ENCODE measurements at regions not wholly inside any gene's neighbourhood (a gene's known extent, or its start where the extent isn't known, plus 50 kb on each side); places are given as distances from the start of the nearest gene placed in this dataset.

DNA sequence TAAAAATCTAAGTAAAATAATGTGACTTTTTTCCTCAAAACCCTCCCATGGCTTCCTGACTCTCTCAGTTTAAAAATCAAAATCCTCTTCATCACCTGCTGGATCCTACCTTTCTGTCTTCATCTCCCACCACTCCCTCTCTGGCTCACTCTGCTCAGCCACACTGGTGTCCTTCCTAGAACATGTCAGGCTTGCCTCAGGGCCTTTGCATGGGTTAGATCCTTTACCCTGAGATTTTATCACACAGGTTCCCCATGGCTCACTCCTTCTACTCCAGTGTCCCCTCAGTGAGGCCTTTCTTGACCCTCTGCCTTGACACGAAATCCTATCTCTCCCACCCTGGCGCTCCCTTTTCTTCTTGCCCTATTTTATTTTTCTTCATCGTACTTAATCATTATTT lies 141.8 kb downstream of the RPL22L1 start:
- FAIRE-seq, result no peak

DNA sequence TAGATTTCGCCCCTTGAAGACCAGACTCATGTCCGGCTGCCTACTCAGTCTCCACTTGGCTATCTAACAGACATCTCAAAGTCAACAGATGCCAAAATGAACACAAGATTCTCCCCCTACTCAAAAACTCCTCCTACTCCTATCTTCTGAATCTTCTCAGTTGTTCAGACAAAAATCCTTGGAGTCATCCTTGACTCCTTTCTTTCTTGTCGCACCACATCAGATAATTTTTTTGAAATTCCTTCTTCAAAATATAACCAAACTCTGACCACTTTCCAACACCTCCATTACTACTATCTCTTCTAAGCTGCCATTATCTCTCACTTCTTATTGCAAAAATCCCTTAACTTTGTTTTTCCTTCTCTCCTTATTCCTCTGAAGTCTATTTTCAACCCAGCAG lies 141.9 kb upstream of the SLC7A14 start:
- FAIRE-seq, result no peak

DNA sequence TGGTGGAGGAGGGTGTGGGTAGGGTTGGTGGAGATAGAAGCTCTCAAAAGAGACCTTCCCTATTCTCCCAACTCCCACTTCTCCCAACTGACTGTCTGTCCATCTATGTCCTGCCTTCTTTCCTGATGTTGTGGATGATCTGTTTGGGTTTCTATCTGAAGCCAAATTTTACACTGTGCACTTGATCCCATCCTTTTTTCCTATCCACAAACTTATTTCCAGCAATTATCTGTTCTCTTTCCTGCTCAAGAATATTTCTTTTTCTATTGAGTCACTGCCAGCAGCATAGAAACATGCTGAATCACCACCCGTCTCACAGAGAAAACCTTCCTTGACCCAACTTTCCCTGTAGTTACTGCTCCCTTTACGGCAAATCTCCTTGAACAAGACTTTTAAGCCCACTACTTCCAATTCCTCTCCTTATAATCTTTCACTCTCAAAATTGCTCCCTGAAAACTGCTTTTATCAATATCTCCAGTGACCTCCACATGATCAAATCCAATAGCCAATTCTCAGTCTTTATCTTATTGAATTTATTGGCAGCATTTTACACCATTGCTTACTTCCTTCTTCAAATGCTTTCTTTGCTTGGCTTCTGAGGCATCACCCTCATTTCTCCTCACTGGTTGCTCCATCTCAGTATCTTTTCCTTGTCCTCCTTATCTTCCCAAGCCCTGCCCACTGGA lies 141.2 kb upstream of the SLC7A14 start:
- FAIRE-seq, result no peak

DNA sequence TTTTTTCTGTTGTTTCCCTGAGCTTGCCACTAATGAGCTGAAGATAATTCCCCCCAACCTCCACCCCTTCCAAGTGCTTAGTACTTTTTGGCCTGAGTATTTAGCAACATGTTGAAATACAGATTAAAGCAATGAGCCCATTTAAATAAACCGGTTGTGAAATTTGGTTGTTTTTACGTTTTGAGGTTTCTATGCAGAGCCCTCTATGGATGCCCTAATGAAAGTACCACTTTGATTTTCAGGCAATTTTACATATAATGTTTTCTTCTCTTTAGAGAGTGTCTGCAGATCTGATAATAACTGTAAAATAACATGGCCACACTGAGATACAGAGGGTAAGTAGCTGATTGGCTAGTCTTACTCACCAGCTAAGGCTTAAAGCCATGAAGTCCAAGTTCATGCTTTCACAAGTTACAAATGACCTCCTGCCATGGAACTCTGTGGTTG lies 139.4 kb upstream of the SLC7A14 start:
- FAIRE-seq, result no peak

DNA sequence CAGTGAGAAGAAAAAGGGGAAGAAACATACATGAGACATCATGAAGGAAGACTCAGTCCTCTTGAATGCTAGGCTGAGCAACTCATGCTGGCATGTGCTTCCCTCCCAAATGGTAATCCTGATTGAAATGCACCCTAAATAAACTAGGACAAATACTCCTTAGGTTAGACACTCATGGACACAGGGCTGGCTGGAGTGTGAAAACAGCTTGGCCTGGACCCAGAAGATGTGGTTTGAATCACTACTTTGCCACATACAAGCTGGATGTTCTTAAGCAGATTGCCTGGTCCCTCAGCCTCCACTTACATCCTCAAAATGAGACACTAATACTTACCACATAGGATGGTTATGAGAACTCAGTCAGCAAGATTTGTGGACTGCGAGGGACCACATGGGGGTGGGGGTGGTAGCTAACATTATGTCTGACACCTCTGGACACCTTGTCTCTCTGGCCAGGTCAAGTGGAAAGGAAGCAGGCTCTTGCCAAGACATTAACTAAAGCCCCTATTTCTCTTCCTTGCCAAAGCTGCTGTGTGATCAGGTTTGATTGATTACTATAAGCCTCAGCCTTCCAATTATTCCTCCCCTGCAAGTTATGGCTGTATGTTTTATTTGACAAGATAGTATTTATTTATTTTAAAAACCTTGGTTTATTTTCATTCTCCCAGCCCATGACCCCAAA lies 138.9 kb upstream of the SLC7A14 start:
- no peak for FAIRE-seq

DNA sequence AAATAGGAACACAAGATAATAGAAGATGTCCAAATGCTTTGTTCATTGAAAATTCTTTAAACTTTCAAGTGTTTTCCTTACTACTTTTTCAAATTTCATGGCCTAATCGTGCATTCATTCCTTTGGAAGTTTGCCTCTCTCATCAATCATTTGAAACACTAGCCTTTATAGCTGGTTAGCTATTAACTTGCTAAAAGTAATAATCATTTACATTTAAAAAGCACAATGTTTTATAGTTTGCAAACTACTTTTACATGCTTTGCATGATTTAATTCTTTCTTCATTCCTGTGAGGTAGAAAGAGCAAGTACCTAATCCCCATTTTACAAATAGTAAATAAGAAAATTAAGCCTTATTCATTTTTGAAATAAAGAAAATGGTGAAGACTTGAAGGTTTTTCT lies 137.4 kb upstream of the SLC7A14 start:
- FAIRE-seq, result no peak

DNA sequence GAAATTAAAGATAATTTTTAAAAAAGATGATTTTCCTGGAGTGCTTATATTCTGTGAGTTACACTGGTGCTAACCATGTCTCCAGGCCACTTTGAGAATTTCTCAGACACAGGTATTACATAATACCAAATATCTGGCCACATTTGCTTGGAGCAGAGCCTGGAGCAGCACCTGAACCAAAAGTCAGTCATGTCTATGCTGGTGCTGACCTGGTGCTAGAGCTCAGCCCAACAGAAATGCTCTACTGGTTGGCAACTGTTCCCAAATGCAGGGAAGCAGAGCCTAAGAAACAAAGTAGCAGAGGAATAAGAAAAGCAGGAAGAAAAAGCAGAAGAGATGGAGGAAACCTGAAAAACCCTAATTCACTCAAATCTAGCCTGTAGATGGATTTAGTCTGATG lies 135.7 kb upstream of the SLC7A14 start:
- FAIRE-seq, result no peak

DNA sequence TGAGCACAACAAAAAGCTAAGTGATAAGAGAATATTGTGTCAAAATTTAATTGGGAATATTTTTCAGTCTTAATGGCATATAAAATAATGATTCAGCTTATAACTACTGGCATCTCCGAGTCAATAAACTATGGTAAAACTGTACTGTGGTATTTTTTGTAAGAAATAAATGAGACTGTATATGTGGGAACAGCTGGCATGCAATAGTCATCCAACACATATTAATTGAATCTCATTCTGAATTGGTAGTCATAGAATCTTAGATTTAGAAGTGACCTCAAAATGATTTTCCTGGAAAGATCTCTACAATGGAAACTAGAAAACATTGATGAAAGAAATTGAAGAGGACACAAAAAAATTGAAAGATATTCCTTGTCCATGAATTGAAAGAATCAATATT lies 133.4 kb upstream of the SLC7A14 start:
- FAIRE-seq, result no peak

DNA sequence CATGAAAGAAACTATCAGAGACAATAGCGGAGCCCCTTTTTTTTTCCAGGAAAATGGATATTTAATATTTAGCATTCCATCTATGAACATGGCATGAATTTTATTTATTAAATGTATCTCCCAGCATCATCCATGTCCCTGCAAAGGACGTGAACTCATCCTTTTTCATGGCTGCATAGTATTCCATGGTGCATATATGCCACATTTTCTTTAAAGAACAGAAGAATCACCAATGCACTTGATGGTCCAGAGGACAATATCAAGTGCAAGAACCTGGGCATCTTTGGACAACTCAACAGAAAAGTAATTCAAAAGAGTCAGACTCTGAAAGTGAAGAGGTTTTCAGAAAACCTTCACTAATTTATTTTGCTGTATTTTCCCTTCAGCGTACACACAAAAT lies 133.0 kb upstream of the SLC7A14 start:
- FAIRE-seq, result no peak

DNA sequence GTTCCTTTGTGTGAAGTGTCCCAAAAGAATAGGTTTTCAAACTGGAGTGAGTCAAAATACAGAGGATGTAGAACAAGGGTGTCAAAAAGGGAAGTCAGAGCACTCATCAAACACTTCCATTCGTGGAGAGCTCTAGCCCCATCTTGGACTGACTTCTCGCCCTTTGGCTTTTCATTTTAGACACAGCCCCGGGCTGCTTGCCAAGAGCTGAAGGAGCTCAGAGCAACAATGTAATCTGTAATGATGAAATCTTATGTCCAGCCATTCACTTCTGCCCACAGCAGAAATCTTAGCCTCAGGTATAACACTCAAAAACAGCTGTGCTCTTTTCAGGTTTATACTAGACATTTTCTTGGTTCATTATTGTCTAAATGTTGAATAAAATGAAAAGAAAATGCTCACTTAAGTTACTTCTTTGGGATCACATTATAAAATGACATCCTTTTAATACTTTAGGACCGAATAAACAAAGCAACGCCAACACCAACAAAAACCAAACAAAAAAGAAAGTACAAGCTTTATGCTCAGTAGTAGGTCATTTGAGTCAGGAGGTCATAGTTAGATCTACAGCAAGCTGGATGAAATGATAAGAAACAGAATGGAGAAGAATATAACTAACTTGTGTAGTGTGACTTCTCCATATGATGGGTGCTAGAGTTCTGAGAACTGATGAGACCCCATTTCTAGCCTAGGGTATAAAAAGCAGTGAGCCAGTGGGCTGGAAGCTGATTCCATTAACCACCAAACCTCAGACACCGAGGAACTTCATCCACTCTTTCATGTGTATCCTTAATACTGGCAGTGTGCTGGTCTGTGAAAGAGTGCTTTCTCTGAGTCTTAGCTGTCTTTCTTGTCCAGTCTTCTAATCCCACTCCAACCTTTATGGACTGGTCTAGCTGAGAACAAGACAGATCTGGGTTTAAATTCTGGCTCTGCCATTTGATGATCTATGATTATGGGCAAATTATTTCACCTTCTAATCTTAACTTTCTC lies 131.8 kb upstream of the SLC7A14 start:
- no peak for FAIRE-seq

DNA sequence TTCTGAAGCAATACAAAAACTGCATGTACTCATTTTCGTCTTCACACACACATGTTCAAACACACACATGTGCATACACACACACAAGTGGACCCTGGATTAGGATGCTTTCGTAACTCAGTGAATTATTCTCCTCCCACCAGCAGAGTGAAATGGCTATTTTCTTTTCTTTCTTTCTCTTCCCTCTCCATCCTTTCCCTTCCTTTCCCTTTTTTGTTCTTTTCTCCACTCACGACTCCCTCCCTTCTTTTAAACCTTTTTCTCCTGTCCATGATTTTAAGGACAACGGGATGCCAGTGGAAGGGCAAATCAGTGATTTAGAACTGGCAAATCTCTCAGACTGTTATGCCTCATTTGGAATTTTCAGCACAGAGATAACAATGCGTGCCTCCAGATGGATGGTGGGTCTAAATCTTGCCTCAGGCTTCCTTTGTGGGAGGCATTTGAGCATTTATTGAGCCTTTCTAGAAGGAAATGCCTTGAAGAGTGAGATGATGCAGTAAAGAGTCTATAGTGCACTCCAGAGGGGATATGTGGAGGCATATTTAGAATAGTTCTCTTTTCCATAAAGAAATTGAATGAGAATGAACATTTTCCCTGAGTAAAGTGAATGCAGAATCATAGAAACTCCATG lies 130.4 kb upstream of the SLC7A14 start:
- FAIRE-seq, result no peak

DNA sequence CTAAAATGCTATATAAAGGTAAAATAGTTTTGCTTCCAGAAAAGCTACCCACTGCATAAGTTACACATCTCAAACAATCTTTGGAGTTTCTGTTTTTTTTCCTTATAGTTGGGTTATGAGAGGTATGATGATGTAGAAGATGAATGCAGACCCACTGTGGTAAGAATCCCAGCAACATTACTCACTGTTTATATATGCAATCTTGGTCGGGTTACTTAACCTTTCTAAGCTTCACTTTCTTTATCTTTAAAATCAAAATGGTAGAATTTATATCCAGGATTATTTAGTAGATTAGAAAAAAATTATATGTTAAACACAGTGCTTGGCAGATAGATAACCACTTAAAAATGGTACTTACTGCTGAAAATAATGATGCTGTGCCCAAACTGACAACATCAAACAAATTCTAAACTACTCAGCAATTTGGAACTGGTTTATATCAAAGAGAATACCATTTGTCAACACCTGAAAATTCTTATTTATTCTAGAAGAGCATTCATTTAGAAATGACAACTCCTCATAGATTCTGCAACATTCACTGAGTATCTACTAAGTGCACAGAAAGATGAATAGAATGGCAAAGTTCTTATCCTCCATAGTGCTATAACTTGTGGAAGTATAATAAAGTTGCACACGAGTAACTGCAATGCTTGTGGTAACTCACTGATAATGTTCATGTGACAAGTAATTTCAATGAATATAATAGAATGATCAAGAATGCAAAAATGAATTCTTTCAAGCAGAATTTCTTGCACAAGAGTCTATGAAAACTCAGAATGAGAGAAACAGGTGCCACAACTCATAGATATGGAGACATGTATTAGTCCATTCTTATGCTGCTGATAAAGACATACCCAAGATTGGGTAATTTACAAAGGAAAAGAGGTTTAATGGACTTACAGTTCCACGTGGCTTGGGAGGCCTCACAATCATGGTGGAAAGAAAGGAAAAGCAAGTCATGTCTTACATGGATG lies 129.0 kb upstream of the SLC7A14 start:
- FAIRE-seq, result no peak

DNA sequence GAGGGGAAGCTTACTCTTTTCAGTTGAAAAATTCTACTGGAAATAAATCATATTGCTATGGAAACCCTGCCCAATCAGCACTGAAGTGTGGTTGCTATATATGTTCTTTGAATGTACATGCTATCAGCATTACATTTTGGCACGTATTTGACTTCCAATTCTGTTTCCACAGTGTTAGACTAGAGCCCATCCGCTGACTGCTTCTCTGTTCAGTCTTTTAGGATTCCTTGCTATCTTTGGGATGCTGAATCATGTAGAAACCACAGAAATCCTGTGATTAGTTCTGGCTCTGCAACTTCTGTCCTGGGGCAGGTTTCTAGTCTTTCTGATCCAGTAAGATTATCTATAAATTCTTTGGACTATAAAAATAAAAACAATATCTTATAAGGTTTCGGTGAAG lies 128.2 kb upstream of the SLC7A14 start:
- no peak for FAIRE-seq

DNA sequence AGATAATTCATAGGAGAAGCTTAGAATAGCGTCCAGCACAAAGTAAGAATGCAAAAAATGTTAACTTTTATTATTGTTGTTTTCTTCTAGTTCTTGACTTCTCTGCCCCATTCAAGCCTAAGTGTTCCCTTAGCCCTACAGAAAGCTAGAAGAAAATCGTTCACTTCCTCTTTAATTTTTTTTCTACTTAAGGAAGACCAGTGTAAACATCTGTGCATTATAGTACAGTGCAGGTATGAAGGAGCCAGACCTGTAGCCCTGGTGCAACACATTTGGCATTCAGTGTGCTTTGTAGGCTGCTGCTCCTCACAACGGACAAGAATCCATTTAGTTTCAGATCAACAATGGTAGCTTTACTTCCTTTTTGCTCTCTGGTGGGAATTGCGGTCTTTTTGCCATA lies 127.8 kb upstream of the SLC7A14 start:
- FAIRE-seq, result no peak

DNA sequence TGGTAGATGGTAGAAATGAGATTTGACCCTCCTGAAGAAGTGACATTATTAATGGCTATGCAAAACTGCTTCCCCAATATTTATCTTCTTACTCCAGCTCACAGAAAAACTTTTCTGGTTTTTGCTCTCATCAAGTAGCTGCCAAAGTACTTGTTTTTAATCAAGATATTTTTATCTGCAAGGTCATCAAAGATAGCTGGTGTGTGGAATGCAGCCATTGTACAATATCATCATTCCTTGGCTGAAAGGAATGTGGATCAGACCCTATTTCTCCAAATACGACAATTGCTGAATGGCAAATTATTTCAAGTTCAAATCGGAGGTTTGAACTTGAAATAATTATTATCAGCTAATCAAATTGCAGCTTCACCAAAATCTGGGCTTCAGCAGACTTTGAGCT lies 126.9 kb upstream of the SLC7A14 start:
- no peak for FAIRE-seq

DNA sequence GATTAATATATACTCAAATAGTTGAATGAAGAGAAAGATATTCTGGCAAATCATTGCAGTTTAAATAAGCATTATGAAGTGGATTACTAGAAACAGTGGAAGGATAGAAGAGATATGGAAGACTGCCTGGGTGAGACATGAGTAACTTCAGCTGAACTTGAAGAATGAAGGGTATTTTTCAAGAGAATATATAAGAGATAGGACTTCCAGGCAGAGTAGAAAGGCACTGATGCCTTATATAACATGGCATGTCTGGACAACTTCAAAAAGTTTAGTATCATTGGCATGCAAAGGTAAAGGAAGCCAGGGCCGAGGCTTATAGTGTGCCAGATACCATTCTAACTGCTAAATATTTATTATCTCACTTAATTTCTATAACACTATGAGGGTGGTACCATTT lies 126.5 kb upstream of the SLC7A14 start:
- FAIRE-seq, result no peak

DNA sequence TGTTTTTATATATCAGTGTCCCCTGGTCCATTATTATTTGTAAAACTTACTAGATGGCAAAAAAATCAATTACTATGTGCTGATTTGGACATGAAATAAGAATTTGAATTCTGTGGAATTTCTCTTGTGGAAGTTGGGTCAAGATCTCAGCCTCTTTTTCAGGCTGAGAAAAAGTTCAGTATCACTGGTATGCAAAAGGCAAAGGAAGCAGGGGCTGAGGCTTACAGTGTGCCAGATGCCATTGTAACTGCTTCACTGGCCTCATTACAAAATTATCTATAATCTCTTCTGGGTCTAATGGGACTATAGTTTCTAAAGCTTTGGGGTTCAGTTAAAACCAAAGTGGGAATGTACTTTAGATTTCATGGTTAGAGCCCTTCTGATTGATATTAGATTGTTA lies 125.9 kb upstream of the SLC7A14 start:
- no peak for FAIRE-seq

DNA sequence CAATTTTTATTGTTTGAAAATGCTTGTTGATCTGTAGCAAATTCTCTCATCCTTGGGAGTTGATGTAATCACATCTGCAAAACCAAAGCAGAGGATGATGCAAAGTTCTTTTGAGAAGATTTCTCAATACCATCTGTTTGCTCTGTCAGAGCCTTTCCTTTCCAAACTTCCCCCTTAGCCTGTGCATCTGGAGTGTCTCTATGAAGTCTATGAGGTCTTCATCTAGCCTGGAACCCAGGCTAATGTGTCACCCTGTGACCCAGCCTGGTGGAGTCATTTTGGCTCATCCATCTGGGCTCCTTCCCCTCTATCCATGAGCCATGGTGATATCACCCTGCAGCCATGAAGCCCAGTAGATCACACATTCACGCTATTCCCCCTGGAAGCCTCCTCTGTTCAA lies 123.2 kb upstream of the SLC7A14 start:
- no peak for FAIRE-seq

DNA sequence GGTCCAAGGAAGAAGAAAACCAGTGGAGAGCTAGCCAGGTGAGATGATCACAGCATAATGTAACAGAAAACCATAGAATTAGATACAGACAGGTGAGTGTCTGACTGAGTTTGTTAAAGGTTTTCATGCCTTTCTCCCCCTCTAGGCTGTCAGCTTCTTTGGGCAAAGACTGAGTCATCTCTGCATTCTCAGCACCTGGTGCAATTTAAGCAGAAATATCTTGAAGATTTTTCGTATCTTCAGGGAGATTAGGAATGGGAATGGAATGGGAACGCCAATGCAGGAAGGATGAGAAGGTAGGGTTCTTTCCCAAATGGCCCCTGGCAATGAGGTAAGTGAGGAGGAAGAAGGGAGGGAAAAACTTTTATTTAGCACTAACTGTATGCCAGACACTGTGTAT lies 122.0 kb upstream of the SLC7A14 start:
- no peak for FAIRE-seq

DNA sequence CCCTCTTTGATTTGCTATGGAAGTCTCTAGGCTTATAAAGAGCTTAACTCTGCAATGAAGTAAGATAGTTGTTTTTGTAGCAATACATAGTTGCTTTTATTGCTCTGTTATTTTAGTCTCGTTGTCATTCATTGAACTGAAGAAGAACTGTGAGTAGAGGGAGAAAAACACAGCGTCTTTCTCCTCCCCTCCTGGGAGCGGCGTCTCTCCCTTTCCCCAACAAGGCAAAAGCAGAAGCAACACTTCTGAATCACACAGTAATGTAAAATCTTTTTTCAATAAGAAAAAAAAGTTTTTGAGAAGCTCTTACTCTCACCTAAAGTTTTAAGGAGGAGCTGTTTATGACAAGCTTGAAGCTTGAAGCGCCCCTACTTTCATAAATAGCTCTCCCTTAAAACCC lies 119.3 kb upstream of the SLC7A14 start:
- FAIRE-seq, result no peak

DNA sequence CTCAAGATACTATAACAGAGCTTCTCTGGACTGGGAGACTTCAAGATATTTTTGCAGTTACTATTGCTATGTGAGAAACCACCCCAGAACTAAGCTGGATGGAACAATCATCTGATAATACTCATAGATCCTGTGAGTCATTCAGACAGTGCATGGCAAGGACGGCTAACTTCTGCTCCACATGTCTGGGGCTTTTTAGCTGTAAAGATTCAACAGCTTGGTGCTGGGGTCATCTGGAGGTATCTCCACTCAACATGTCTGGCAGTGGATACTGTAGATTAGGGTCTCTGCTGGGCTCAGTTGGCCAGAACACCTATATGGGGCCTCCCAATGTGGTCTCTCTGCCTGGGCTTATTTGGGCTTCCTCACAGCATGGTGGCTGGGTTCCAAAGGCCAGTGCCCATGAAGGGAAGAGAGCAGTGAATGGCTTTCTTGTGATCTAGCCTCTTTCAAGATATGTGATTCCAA lies 117.3 kb upstream of the SLC7A14 start:
- no peak for FAIRE-seq
